Activated CD4-positive, CD25-positive, alpha-beta regulatory T cell (primary cell): ENCODE measurements at regions not wholly inside any gene's neighbourhood (a gene's known extent, or its start where the extent isn't known, plus 50 kb on each side); places are given as distances from the start of the nearest gene placed in this dataset.
A peak's percentile ranks its signal among the peaks of the same experiment; 100 is the strongest.

Experiments used
- DNase-seq, 4 experiments: peaks; one replicate each; lab custom pipeline; 2025; lab: John Stamatoyannopoulos, UW

- no peak for DNase-seq
Measured at GRCh38 chr10:78567680-78568455, 500.9 kb upstream of the ZMIZ1 start.

- no peak for DNase-seq
Measured at GRCh38 chr10:78568620-78569019, 500.1 kb upstream of the ZMIZ1 start.

- no peak for DNase-seq
Measured at GRCh38 chr10:78570633-78571235, 498.0 kb upstream of the ZMIZ1 start.

GRCh38 chr10:78571286-78571685 lies 497.5 kb upstream of the ZMIZ1 start:
- DNase-seq = no peak

GRCh38 chr10:78571891-78572290 lies 496.9 kb upstream of the ZMIZ1 start:
- no peak for DNase-seq

- DNase-seq = no peak
Measured at GRCh38 chr10:78572565-78572964, 496.2 kb upstream of the ZMIZ1 start.

- DNase-seq = no peak
Measured at GRCh38 chr10:78574547-78574946, 494.2 kb upstream of the ZMIZ1 start.

GRCh38 chr10:78575400-78575799 lies 493.4 kb upstream of the ZMIZ1 start:
- no peak for DNase-seq

- DNase-seq = no peak
Measured at GRCh38 chr10:78576276-78576675, 492.5 kb upstream of the ZMIZ1 start.

- no peak for DNase-seq
Measured at GRCh38 chr10:78577712-78578111, 491.1 kb upstream of the ZMIZ1 start.

GRCh38 chr10:78578929-78579328 lies 489.8 kb upstream of the ZMIZ1 start:
- DNase-seq = peak in 1 of 4 experiments; percentile 2

- no peak for DNase-seq
Measured at GRCh38 chr10:78579576-78579975, 489.2 kb upstream of the ZMIZ1 start.

GRCh38 chr10:78579995-78580394 lies 488.8 kb upstream of the ZMIZ1 start:
- no peak for DNase-seq

- no peak for DNase-seq
Measured at GRCh38 chr10:78581133-78581694, 487.6 kb upstream of the ZMIZ1 start.

- DNase-seq = no peak
Measured at GRCh38 chr10:78582540-78582939, 486.2 kb upstream of the ZMIZ1 start.

- no peak for DNase-seq
Measured at GRCh38 chr10:78584266-78584665, 484.5 kb upstream of the ZMIZ1 start.

GRCh38 chr10:78584681-78585080 lies 484.1 kb upstream of the ZMIZ1 start:
- no peak for DNase-seq

GRCh38 chr10:78585952-78586351 lies 482.8 kb upstream of the ZMIZ1 start:
- no peak for DNase-seq

GRCh38 chr10:78588194-78588811 lies 480.5 kb upstream of the ZMIZ1 start:
- DNase-seq = no peak

GRCh38 chr10:78589687-78590086 lies 479.1 kb upstream of the ZMIZ1 start:
- DNase-seq = no peak

- DNase-seq = no peak
Measured at GRCh38 chr10:78591066-78591465, 477.7 kb upstream of the ZMIZ1 start.

GRCh38 chr10:78594559-78595268 lies 474.1 kb upstream of the ZMIZ1 start:
- no peak for DNase-seq
